Endothelial cell (in vitro differentiated cells): ENCODE measurements at regions not wholly inside any gene's neighbourhood (a gene's known extent, or its start where the extent isn't known, plus 50 kb on each side); places are given as distances from the start of the nearest gene placed in this dataset.

Experiments
- DNase-seq: peaks from one replicate; pipeline ENCODE4 v3.0.0; 2021; ENCODE audit warnings: low spot score
- H3K27ac Mint-ChIP-seq: one replicate; pipeline ENCODE4 v1.8.0; 2021; ENCODE audit warnings: mixed read lengths, inconsistent platforms; ENCODE audit not compliant: unreplicated experiment
- H3K27me3 Mint-ChIP-seq: one replicate; pipeline ENCODE4 v1.8.0; 2021; ENCODE audit warnings: mild to moderate bottlenecking, moderate library complexity, mixed read lengths, inconsistent platforms; ENCODE audit not compliant: unreplicated experiment
- H3K36me3 Mint-ChIP-seq: one replicate; pipeline ENCODE4 v1.8.0; 2021; ENCODE audit warnings: mild to moderate bottlenecking, low read depth, mixed read lengths, inconsistent platforms; ENCODE audit not compliant: unreplicated experiment
- H3K4me1 Mint-ChIP-seq: one replicate; pipeline ENCODE4 v1.8.0; 2021; ENCODE audit warnings: mild to moderate bottlenecking, mixed read lengths, inconsistent platforms; ENCODE audit not compliant: unreplicated experiment
- H3K4me3 Mint-ChIP-seq: one replicate; pipeline ENCODE4 v1.8.0; 2021; ENCODE audit warnings: mild to moderate bottlenecking, mixed read lengths, inconsistent platforms; ENCODE audit not compliant: unreplicated experiment
- H3K9me3 Mint-ChIP-seq: one replicate; pipeline ENCODE4 v1.8.0; 2021; ENCODE audit warnings: mixed read lengths, inconsistent platforms; ENCODE audit not compliant: unreplicated experiment
- CTCF ChIP-seq: fragments of 200-600 bp; sonication (generic); IDR thresholded peaks from one replicate; pipeline ENCODE4 v1.5.0; 2021; ENCODE audit warnings: antibody characterized with exemption; ENCODE audit not compliant: unreplicated experiment

GRCh38 chr20:20859510-20859909, 147.1 kb upstream of the RALGAPA2 start:
- DNase-seq, result no peak
- H3K4me3 Mint-ChIP-seq, result no peak overlapping the region
- H3K4me1 Mint-ChIP-seq, result no peaks in the 10 kb centered on the region
- no peak for TF ChIP-seq CTCF
- no peaks in the 10 kb centered on the region for H3K9me3 Mint-ChIP-seq
- H3K27me3 Mint-ChIP-seq, result peaks cover 6% of the 10 kb centered on the region
- no peak overlapping the region for H3K27ac Mint-ChIP-seq
- no peaks in the 10 kb centered on the region for H3K36me3 Mint-ChIP-seq

- Mint-ChIP-seq H3K36me3 (no peaks in the 10 kb centered on the region), H3K4me3 (no peak overlapping the region), H3K4me1 (no peaks in the 10 kb centered on the region), H3K27me3 (peaks cover 10% of the 10 kb centered on the region), H3K27ac (no peak overlapping the region), H3K9me3 (no peaks in the 10 kb centered on the region)
- no peak for DNase-seq
- TF ChIP-seq CTCF, result no peak
Measured at GRCh38 chr20:20856956-20857355, 144.5 kb upstream of the RALGAPA2 start.

GRCh38 chr20:20856306-20856705, 143.9 kb upstream of the RALGAPA2 start:
- H3K27ac Mint-ChIP-seq, result no peak overlapping the region
- no peaks in the 10 kb centered on the region for H3K9me3 Mint-ChIP-seq
- H3K4me3 Mint-ChIP-seq, result no peak overlapping the region
- H3K36me3 Mint-ChIP-seq, result no peaks in the 10 kb centered on the region
- no peak for TF ChIP-seq CTCF
- H3K4me1 Mint-ChIP-seq, result no peaks in the 10 kb centered on the region
- H3K27me3 Mint-ChIP-seq, result peaks cover 10% of the 10 kb centered on the region
- DNase-seq, result no peak

GRCh38 chr20:20851385-20851784, 138.9 kb upstream of the RALGAPA2 start:
- Mint-ChIP-seq H3K4me1 (no peaks in the 10 kb centered on the region), H3K9me3 (no peaks in the 10 kb centered on the region), H3K27me3 (peaks cover 6% of the 10 kb centered on the region), H3K36me3 (no peaks in the 10 kb centered on the region), H3K4me3 (no peak overlapping the region), H3K27ac (no peak overlapping the region)
- TF ChIP-seq CTCF, result no peak
- no peak for DNase-seq

GRCh38 chr20:20850407-20850806, 138.0 kb upstream of the RALGAPA2 start:
- DNase-seq, result no peak
- Mint-ChIP-seq H3K36me3 (no peaks in the 10 kb centered on the region), H3K4me3 (no peak overlapping the region), H3K9me3 (no peaks in the 10 kb centered on the region), H3K27me3 (peaks cover 6% of the 10 kb centered on the region), H3K27ac (no peak overlapping the region), H3K4me1 (no peaks in the 10 kb centered on the region)
- TF ChIP-seq CTCF, result no peak
